GM12878 (cell line): ENCODE measurements at regions not wholly inside any gene's neighbourhood (a gene's known extent, or its start where the extent isn't known, plus 50 kb on each side); places are given as distances from the start of the nearest gene placed in this dataset.

Experiments used
- ATAC-seq: fragments of 200-7000 bp; cut with Tn5 transposase; 3 replicates; pipeline ENCODE4 v1.9.1; 2020; ENCODE audit warnings: mild to moderate bottlenecking, moderate library complexity
- BruUV-seq: library from RNA; stranded (reverse); fragments of 400-500 nt; replicated peaks from 2 replicates; lab custom pipeline; 2021; lab: Mats Ljungman, UMichigan
- CTCF ChIA-PET: fragments of 300-600 bp; sonication (Branson Sonifier 250); formaldehyde crosslinking; extraction: SDS; loops from one replicate; lab custom pipeline; 2021; ENCODE audit warnings: inconsistent platforms; lab: Yijun Ruan, JAX
- POLR2A ChIA-PET: fragments of 350-600 bp; formaldehyde crosslinking; extraction: SDS; loops from one replicate; lab custom pipeline; 2021; ENCODE audit warnings: inconsistent platforms; lab: Charles Lee
- RAD21 ChIA-PET: fragments of 300-600 bp; sonication (Branson Sonifier 250); formaldehyde crosslinking; loops from one replicate; lab custom pipeline; 2023; ENCODE audit warnings: antibody characterized with exemption; ENCODE audit not compliant: unreplicated experiment; lab: Charles Lee
- SMC1A ChIA-PET: fragments of 300-600 bp; sonication (Branson Sonifier 250); formaldehyde crosslinking; loops from one replicate; lab custom pipeline; 2023; ENCODE audit not compliant: unreplicated experiment, uncharacterized antibody; lab: Charles Lee
- DNase-seq: peaks from one replicate; pipeline ENCODE4 v3.0.0-alpha.2; 2011; ENCODE audit warnings: low read depth, low spot score
- FAIRE-seq: peaks from 3 replicates; lab custom pipeline; 2011; peaks lifted over from hg19 to GRCh38; lab: Jason Lieb, UNC
- H2AFZ ChIP-seq: 2 replicates; pipeline ENCODE4 v1.6.0; 2011; ENCODE audit warnings: low read depth, low read length, control low read depth; ENCODE audit not compliant: control insufficient read depth
- H3K27ac ChIP-seq: 2 replicates; pipeline ENCODE4 v1.5.1; 2011; ENCODE audit warnings: control low read depth; ENCODE audit not compliant: control insufficient read depth, insufficient read depth
- H3K27me3 ChIP-seq, 2 experiments: replicated peaks in 1 of 2; 2 replicates each; pipeline versions ENCODE4 v1.6.0 to v1.6.1; 2011; ENCODE audit warnings: low read length in 1 of 2; ENCODE audit not compliant: control insufficient read depth in 2 of 2, insufficient read depth in 2 of 2
- H3K36me3 ChIP-seq, 2 experiments: 2 replicates each; pipeline ENCODE4 v1.5.1; 2011; ENCODE audit warnings: low read length in 1 of 2; ENCODE audit not compliant: control insufficient read depth in 2 of 2, insufficient read depth in 2 of 2
- H3K4me1 ChIP-seq: 2 replicates; pipeline ENCODE4 v1.6.1; 2011; ENCODE audit warnings: mild to moderate bottlenecking, low read length, moderate library complexity, mixed read lengths; ENCODE audit not compliant: control insufficient read depth, insufficient read depth
- H3K4me2 ChIP-seq: 2 replicates; pipeline ENCODE4 v1.6.0; 2011; ENCODE audit warnings: control low read depth; ENCODE audit not compliant: control insufficient read depth, insufficient read depth
- H3K4me3 ChIP-seq: fragments of 200-600 bp; sonication (generic); 2 replicates; pipeline ENCODE4 v1.5.1; 2016
- H3K79me2 ChIP-seq: 2 replicates; pipeline ENCODE4 v1.6.0; 2011; ENCODE audit warnings: low read length; ENCODE audit not compliant: control insufficient read depth, insufficient read depth
- H3K9ac ChIP-seq: 2 replicates; pipeline ENCODE4 v1.8.0; 2011; ENCODE audit warnings: low read length, control low read depth, mixed read lengths; ENCODE audit not compliant: control insufficient read depth, insufficient read depth
- H3K9me3 ChIP-seq: replicated peaks from 3 replicates; pipeline ENCODE4 v1.5.1; 2011; ENCODE audit warnings: mild to moderate bottlenecking, low read length; ENCODE audit not compliant: control insufficient read depth, insufficient read depth
- H4K20me1 ChIP-seq: 2 replicates; pipeline ENCODE4 v1.6.0; 2011; ENCODE audit not compliant: control insufficient read depth, insufficient read depth
- ATF2 ChIP-seq: IDR thresholded peaks from 2 replicates; pipeline ENCODE4 v1.6.1; 2012; ENCODE audit warnings: low read length, inconsistent platforms
- CREB1 ChIP-seq: IDR thresholded peaks from 2 replicates; pipeline ENCODE4 v1.6.1; 2012; ENCODE audit warnings: low read depth, mild to moderate bottlenecking, inconsistent platforms
- HDGF ChIP-seq: fragments of 450-650 bp; IDR thresholded peaks from 2 replicates; pipeline ENCODE4 v1.6.1; 2016; ENCODE audit warnings: antibody characterized with exemption
- JUNB ChIP-seq: IDR thresholded peaks from 2 replicates; pipeline ENCODE4 v1.6.1; 2016; ENCODE audit warnings: antibody characterized with exemption, mild to moderate bottlenecking
- KDM1A ChIP-seq: fragments of 200-600 bp; sonication (generic); IDR thresholded peaks from 2 replicates; pipeline ENCODE4 v1.6.1; 2016; ENCODE audit warnings: borderline replicate concordance
- NFXL1 ChIP-seq: fragments of 450-650 bp; IDR thresholded peaks from 2 replicates; pipeline ENCODE4 v1.6.1; 2017; ENCODE audit warnings: antibody characterized with exemption, mild to moderate bottlenecking, borderline replicate concordance
- PKNOX1 ChIP-seq: fragments of 450-650 bp; IDR thresholded peaks from 2 replicates; pipeline ENCODE4 v1.6.1; 2016; ENCODE audit warnings: mild to moderate bottlenecking
- SREBF2 ChIP-seq: IDR thresholded peaks from 2 replicates; pipeline ENCODE4 v1.6.1; 2012; ENCODE audit warnings: mild to moderate bottlenecking, low read length
- TCF12 ChIP-seq: IDR thresholded peaks from 2 replicates; pipeline ENCODE4 v1.6.1; 2011; ENCODE audit warnings: low read depth, mild to moderate bottlenecking, low read length
- USF2 ChIP-seq: IDR thresholded peaks from 2 replicates; pipeline ENCODE4 v1.6.1; 2011; ENCODE audit warnings: low read depth, low read length, improper control_type of control experiment, borderline replicate concordance
- ZBED1 ChIP-seq: IDR thresholded peaks from 2 replicates; pipeline ENCODE4 v1.6.1; 2016; ENCODE audit warnings: borderline replicate concordance
- ZBTB4 ChIP-seq: fragments of 450-650 bp; formaldehyde crosslinking; IDR thresholded peaks from 2 replicates; pipeline ENCODE4 v1.4.0; 2022; ENCODE audit warnings: mild to moderate bottlenecking, moderate library complexity
- WGBS: methylation state at CpG from one replicate; pipeline ENCODE4 v1.1.6; 2016; ENCODE audit warnings: low lambda C conversion rate; ENCODE audit not compliant: insufficient replicate concordance, insufficient coverage; ENCODE audit errors: missing lambda C conversion rate; 5-methylcytosine and 5-hydroxymethylcytosine counted together
- in situ Hi-C: fragments of 300-500 bp; cut with MboI; formaldehyde crosslinking; loops from 9 replicates; pipeline ENCODE4 v1.14.3; 2018; ENCODE audit warnings: mixed read lengths
- intact Hi-C: fragments of 100-400 bp; cut with micrococcal nuclease; formaldehyde crosslinking; loops from one replicate; pipeline ENCODE4 v1.14.2; 2022; ENCODE audit not compliant: unreplicated experiment

- no peak overlapping the region for H3K27ac ChIP-seq
These were observed 194.4 kb upstream of the TLE4 start for GRCh38 chr9:79377339-79377855.

More at GRCh38 chr9:79377339-79377855, 194.4 kb upstream of the TLE4 start:
- Histone ChIP-seq H3K4me3 (no peak overlapping the region), H4K20me1 (no peaks in the 10 kb centered on the region), H3K27me3 (no peaks in the 10 kb centered on the region), H3K79me2 (no peaks in the 10 kb centered on the region), H3K4me1 (no peaks in the 10 kb centered on the region), H2AFZ (no peak overlapping the region), H3K4me2 (no peak overlapping the region), H3K36me3 (no peaks in the 10 kb centered on the region), H3K9me3 (no peaks in the 10 kb centered on the region), H3K9ac (no peak overlapping the region)
- POLR2A ChIA-PET: no interaction called here
- DNase-seq (no peak), ATAC-seq (no peak), FAIRE-seq (no peak)
- intact Hi-C loops: no loop called here
- SMC1A ChIA-PET: no interaction called here
- in situ Hi-C loops: no loop called here
- CTCF ChIA-PET: interaction anchor here (0.8 kb wide), 1 partner anchor 123 kb away, joined by 3 read pairs; no protein-coding TSS in a partner anchor
- 65% methylated on average over 5 of the region's 5 CpGs for WGBS
- RAD21 ChIA-PET: no interaction called here
- BruUV-seq: no TSS peak
- TF ChIP-seq SREBF2 (no peak), ATF2 (no peak), ZBTB4 (CRISPR knock-in tag) (no peak), JUNB (no peak), USF2 (no peak), HDGF (no peak), TCF12 (no peak), PKNOX1 (no peak), CREB1 (no peak), ZBED1 (no peak), KDM1A (no peak), NFXL1 (no peak)
